ENCODE measurements at regions not wholly inside any gene's neighbourhood (a gene's known extent, or its start where the extent isn't known, plus 50 kb on each side); places are given as distances from the start of the nearest gene placed in this dataset.

DNA sequence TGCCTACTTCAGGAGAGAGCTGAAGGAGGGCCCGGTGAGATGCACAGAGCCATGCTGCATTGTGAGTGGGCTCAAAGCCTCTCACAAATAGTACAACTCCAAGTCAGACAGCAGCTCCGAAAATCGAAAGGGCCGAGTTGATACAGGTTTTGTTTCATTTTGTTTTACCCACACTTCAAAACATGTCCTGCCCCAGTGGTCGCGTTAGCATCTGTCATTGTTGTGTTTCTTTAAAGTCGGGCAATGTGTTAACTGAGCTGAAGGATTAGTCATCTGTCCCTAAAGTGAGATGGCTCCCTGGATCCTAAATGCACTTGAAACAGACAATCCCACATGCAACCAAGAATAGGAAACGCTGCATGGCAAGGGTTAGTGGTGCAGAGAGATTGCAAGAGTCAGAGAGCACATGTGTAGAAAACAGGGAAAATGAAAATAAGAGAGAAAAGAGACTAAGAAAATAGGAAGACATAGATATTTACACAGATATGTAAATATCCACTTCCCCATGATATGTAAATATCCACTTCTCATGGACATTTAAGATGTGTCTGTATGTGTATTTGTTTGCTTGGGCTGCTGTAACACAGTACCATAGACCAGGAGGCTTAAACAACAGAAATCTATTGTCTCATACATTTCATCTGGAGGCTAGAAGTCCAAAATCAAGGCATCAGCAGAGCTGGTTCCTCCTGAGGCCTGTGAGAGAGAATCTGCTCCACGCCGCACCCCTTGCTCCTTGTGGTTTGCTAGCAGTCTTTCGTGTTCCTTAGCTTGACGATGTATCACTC lies 131.4 kb upstream of the RAB4A start:
- no peak for DNase-seq
- H3K27ac ChIP-seq, result peak overlapping the region in 2 of 3 donors; percentile 28 to 36
- H3K9me3 ChIP-seq, result no peaks in the 10 kb centered on the region
- intact Hi-C loops (cut with DNase I), result no loop called here
- H3K36me3 ChIP-seq, result no peaks in the 10 kb centered on the region
- H3K27me3 ChIP-seq, result no peaks in the 10 kb centered on the region
- TF ChIP-seq, protein P1, sequence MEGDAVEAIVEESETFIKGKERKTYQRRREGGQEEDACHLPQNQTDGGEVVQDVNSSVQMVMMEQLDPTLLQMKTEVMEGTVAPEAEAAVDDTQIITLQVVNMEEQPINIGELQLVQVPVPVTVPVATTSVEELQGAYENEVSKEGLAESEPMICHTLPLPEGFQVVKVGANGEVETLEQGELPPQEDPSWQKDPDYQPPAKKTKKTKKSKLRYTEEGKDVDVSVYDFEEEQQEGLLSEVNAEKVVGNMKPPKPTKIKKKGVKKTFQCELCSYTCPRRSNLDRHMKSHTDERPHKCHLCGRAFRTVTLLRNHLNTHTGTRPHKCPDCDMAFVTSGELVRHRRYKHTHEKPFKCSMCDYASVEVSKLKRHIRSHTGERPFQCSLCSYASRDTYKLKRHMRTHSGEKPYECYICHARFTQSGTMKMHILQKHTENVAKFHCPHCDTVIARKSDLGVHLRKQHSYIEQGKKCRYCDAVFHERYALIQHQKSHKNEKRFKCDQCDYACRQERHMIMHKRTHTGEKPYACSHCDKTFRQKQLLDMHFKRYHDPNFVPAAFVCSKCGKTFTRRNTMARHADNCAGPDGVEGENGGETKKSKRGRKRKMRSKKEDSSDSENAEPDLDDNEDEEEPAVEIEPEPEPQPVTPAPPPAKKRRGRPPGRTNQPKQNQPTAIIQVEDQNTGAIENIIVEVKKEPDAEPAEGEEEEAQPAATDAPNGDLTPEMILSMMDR (IDR thresholded peaks at IDR 0.05), result no peak
- no peak for TF ChIP-seq POLR2A (IDR thresholded peaks at IDR 0.05)
- peaks cover 8 to 10% of the 10 kb centered on the region in 2 donors for H3K4me1 ChIP-seq
- 50 to 58% methylated on average over 12 of the region's 12 CpGs for WGBS, 2 donors
- H3K4me3 ChIP-seq (replicated peaks in 1 of 3), result no peak overlapping the region

DNA sequence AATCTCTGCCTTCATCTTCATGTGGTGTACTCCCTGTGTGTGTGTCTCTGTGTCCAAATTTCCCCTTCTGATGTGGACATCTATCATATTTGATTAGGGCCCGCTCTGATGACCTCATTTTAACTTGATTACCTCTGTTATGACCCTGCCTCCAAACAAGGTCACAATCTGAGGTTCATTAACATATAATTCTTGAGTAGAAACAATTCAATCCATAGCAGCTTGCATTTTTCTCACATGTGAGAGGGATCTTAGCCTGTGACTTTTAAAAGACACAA lies 130.9 kb upstream of the RAB4A start:
- Histone ChIP-seq H3K4me1 (peaks cover 8 to 10% of the 10 kb centered on the region in 2 donors), H3K27ac (no peak overlapping the region), H3K4me3 (replicated peaks in 1 of 3) (no peak overlapping the region), H3K36me3 (no peaks in the 10 kb centered on the region), H3K9me3 (no peaks in the 10 kb centered on the region), H3K27me3 (no peaks in the 10 kb centered on the region)
- TF ChIP-seq, protein P1 (IDR thresholded peaks at IDR 0.05), result no peak
- TF ChIP-seq POLR2A (IDR thresholded peaks at IDR 0.05), result no peak
- intact Hi-C loops (cut with DNase I), result no loop called here
- WGBS, 2 donors, result 96 to 97% methylated on average over 1 of the region's 1 CpG
- DNase-seq, result no peak

DNA sequence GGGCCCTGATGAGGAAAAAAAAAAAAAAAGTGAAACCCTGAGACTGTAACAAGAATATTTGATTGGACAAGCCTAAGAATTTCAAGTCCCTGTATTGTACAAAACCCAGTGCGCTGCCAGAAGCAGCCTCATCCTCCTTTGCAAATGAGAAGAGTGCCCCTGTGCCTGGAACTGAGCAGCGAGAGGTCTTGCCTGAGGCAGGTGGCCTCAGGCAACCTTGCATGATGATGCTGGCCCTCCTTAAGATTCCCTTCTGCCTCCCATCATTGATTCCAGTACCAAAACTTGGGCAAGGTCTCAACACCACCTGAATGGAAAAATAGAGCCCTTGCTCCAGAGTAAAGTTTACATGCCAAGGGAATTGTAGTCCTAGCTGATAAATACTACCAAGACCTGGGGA lies 129.6 kb upstream of the RAB4A start:
- Histone ChIP-seq H3K27ac (no peak overlapping the region), H3K9me3 (no peaks in the 10 kb centered on the region), H3K4me3 (replicated peaks in 1 of 3) (no peak overlapping the region), H3K36me3 (no peaks in the 10 kb centered on the region), H3K4me1 (peaks cover 8 to 10% of the 10 kb centered on the region in 2 donors), H3K27me3 (no peaks in the 10 kb centered on the region)
- TF ChIP-seq POLR2A (IDR thresholded peaks at IDR 0.05), result no peak
- TF ChIP-seq, protein P1 (IDR thresholded peaks at IDR 0.05), result no peak
- intact Hi-C loops (cut with DNase I), result no loop called here
- no peak for DNase-seq
- WGBS, 2 donors, result 92 to 97% methylated on average over 2 of the region's 2 CpGs

DNA sequence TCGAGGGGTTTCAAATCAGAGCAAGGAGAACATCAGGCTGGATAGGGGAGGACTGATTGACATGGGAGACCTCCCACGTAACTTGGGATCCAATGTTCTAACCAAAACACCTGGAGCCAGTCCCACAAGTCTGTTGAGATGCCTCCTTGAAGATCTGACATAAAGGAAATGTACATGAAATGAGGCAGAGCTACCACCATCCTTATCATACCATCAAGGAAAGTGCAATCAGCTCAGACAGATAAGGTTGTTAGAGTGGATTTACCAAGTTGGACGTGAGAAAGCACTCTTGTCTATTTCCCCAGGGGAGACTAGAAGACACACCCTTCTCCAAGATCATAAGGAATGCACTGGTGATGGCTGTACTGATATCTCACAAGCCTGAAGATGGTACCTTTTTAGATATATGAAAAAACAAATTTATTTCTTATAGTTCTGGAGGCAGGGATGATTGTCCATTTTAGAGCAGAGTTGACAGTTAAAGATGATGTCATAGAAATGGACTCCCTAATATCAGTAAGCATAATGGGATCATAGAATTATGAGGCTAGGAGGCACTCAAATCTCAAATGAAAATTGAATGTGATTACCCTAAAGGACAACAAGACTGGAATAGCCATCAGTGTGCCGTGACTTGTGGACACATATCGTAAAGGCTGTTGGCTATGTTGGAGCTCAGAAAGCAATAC lies 129.1 kb upstream of the RAB4A start:
- no peak overlapping the region for H3K4me3 ChIP-seq (replicated peaks in 1 of 3)
- DNase-seq, result no peak
- no peaks in the 10 kb centered on the region for H3K27me3 ChIP-seq
- intact Hi-C loops (cut with DNase I), result no loop called here
- H3K4me1 ChIP-seq, result peaks cover 10 to 16% of the 10 kb centered on the region in 2 donors
- TF ChIP-seq, protein P1 (IDR thresholded peaks at IDR 0.05), result no peak
- no peak for TF ChIP-seq POLR2A (IDR thresholded peaks at IDR 0.05)
- no peak overlapping the region for H3K27ac ChIP-seq
- H3K36me3 ChIP-seq, result no peaks in the 10 kb centered on the region
- WGBS, 2 donors, result 94 to 96% methylated on average over 5 of the region's 5 CpGs
- H3K9me3 ChIP-seq, result no peaks in the 10 kb centered on the region

DNA sequence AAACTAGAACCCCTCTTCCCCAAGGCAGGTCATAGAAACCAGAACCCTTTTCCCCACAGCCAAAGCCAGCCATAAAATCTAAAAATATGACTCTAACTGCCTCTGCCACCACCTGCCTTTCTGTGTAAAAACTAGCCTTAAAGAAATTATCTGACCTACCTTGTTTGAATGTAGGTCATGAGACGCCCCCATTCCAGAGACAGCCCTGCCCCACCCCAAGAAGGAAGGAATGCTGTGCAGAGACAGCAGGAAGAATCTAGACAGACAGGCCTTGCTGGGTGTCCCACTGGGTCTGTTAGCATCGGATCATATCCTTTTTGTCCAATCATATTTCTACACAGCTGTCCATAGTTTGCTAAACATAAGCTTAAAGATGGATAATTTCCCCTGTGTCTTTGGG lies 128.4 kb upstream of the RAB4A start:
- H3K27ac ChIP-seq, result no peak overlapping the region
- no peaks in the 10 kb centered on the region for H3K36me3 ChIP-seq
- H3K27me3 ChIP-seq, result no peaks in the 10 kb centered on the region
- H3K9me3 ChIP-seq, result no peaks in the 10 kb centered on the region
- DNase-seq, result no peak
- TF ChIP-seq POLR2A (IDR thresholded peaks at IDR 0.05), result no peak
- TF ChIP-seq, protein P1 (IDR thresholded peaks at IDR 0.05), result no peak
- intact Hi-C loops (cut with DNase I), result no loop called here
- H3K4me1 ChIP-seq, result peaks cover 15 to 22% of the 10 kb centered on the region in 2 donors
- H3K4me3 ChIP-seq (replicated peaks in 1 of 3), result no peak overlapping the region
- WGBS, 2 donors, result 90 to 98% methylated on average over 2 of the region's 2 CpGs
